ENCODE measurements at regions not wholly inside any gene's neighbourhood (a gene's known extent, or its start where the extent isn't known, plus 50 kb on each side); places are given as distances from the start of the nearest gene placed in this dataset.
"Not testable (repeated sequence)": the region's sequence is repeated elsewhere in the genome, so short reads cannot be mapped to it uniquely, and the experiment has no call there.

- no peak for DNase-seq
Observed at GRCh38 chr6:47407300-47408281, 70.0 kb upstream of the CD2AP start.

- peak; percentile 61 for DNase-seq
Observed at GRCh38 chr6:47413752-47414422, 63.7 kb upstream of the CD2AP start.

- DNase-seq = peak; percentile 45
Observed at GRCh38 chr6:47414423-47415167, 63.0 kb upstream of the CD2AP start.

- no peak for DNase-seq
Observed at GRCh38 chr6:47416396-47417345, 60.9 kb upstream of the CD2AP start.

GRCh38 chr6:47419621-47420020 lies 58.0 kb upstream of the CD2AP start:
- no peak for DNase-seq

GRCh38 chr6:47420394-47421371 lies 56.9 kb upstream of the CD2AP start:
- no peak for DNase-seq

GRCh38 chr6:47423079-47423478 lies 54.5 kb upstream of the CD2AP start:
- no peak for DNase-seq

- DNase-seq = no peak
Observed at GRCh38 chr6:47424436-47424836, 53.2 kb upstream of the CD2AP start.

GRCh38 chr6:47425724-47426123 lies 51.9 kb upstream of the CD2AP start:
- not testable (repeated sequence) for DNase-seq

GRCh38 chr6:47426524-47427302 lies 50.9 kb upstream of the CD2AP start:
- DNase-seq = no peak

- no peak for DNase-seq
Observed at GRCh38 chr6:47427680-47428079, 49.9 kb upstream of the CD2AP start.

Measured in RPMI8226 (cell line).